A673 (cell line): ENCODE measurements at regions not wholly inside any gene's neighbourhood (a gene's known extent, or its start where the extent isn't known, plus 50 kb on each side); places are given as distances from the start of the nearest gene placed in this dataset.

Experiments used
- EZH2 ChIP-seq: fragments of 200-600 bp; sonication (generic); IDR thresholded peaks from 2 replicates; pipeline ENCODE4 v1.6.1; 2017; ENCODE audit warnings: borderline replicate concordance, low read depth, mild to moderate bottlenecking, mixed read lengths, antibody characterized with exemption, low read length; ENCODE audit not compliant: poor library complexity, severe bottlenecking
- TF ChIP-seq, protein P1 (sequence below): fragments of 300-800, 200-600 bp; sonication (generic); conservative IDR thresholded peaks from 2 replicates; pipeline ENCODE4 v1.5.1; 2017; ENCODE audit warnings: low read depth, mild to moderate bottlenecking, antibody characterized with exemption, low read length, moderate library complexity, mixed read lengths

DNA sequence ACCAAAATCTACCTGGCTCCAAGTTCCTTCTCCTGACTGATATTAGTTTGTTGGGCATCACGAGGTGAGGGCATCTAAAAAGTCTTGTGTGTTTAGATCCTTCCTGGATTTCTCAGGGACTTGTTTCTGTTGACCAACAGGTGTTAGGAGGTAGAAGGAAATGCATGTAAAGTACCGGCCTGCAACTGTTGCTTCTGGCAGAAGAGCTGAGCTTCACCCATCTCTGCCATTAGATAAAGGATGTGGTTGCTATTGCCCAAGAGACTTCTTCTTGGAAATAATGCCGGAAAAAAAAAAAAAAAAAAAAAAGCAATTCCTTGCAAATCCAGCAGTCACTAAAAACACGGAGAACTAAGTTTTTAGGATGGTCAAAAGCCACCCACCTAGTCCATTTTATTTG, 303.1 kb downstream of the CDH26 start:
- TF ChIP-seq, protein P1, sequence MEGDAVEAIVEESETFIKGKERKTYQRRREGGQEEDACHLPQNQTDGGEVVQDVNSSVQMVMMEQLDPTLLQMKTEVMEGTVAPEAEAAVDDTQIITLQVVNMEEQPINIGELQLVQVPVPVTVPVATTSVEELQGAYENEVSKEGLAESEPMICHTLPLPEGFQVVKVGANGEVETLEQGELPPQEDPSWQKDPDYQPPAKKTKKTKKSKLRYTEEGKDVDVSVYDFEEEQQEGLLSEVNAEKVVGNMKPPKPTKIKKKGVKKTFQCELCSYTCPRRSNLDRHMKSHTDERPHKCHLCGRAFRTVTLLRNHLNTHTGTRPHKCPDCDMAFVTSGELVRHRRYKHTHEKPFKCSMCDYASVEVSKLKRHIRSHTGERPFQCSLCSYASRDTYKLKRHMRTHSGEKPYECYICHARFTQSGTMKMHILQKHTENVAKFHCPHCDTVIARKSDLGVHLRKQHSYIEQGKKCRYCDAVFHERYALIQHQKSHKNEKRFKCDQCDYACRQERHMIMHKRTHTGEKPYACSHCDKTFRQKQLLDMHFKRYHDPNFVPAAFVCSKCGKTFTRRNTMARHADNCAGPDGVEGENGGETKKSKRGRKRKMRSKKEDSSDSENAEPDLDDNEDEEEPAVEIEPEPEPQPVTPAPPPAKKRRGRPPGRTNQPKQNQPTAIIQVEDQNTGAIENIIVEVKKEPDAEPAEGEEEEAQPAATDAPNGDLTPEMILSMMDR, result no peak
- TF ChIP-seq EZH2, result no peak
